ENCODE measurements at regions not wholly inside any gene's neighbourhood (a gene's known extent, or its start where the extent isn't known, plus 50 kb on each side); places are given as distances from the start of the nearest gene placed in this dataset.

- Histone ChIP-seq H3K36me3 (no peaks in the 10 kb centered on the region), H3K9ac (ENCODE audit: low read depth in 2 of 2, low read length in 2 of 2) (no peak overlapping the region), H3K9me3 (no peaks in the 10 kb centered on the region), H3K27ac (no peak overlapping the region), H3K4me1 (no peaks in the 10 kb centered on the region), H3K27me3 (no peaks in the 10 kb centered on the region), H3K4me3 (no peak overlapping the region)
- TF ChIP-seq, protein P1, sequence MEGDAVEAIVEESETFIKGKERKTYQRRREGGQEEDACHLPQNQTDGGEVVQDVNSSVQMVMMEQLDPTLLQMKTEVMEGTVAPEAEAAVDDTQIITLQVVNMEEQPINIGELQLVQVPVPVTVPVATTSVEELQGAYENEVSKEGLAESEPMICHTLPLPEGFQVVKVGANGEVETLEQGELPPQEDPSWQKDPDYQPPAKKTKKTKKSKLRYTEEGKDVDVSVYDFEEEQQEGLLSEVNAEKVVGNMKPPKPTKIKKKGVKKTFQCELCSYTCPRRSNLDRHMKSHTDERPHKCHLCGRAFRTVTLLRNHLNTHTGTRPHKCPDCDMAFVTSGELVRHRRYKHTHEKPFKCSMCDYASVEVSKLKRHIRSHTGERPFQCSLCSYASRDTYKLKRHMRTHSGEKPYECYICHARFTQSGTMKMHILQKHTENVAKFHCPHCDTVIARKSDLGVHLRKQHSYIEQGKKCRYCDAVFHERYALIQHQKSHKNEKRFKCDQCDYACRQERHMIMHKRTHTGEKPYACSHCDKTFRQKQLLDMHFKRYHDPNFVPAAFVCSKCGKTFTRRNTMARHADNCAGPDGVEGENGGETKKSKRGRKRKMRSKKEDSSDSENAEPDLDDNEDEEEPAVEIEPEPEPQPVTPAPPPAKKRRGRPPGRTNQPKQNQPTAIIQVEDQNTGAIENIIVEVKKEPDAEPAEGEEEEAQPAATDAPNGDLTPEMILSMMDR (IDR thresholded peaks at IDR 0.05): no peak
- no peak for DNase-seq
- intact Hi-C loops (cut with DNase I): no loop called here
These were observed 116.5 kb upstream of the BMP2 start for GRCh38 chr20:6651016-6651415.

DNA sequence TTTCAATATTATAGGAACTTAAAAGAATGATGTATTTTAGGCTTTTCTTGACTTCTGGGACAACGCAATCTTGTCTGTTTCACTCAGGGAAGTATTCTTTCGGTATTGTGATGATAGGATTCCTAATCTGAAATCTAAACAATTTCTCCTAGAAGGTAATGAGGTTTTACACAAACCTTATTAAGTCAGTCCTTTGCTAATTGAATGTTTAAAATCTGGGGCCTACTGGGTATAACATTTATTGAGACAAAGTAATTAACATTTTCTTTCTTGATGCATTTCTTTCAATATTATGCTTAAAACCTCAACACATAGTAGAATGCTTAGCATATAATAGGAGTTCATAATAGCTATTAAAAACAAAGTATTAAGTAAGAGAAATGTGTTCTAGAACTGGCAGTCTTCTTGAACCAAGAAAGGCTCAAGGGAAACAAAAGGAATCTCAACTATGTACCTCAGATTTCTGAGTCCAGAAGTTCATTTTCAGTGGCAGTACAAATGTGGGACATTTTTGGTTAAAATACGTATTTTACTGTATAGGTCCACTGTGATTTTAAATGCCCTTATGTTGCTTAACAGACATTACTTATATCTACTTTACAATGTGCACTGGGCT, 121.4 kb upstream of the BMP2 start:
- intact Hi-C loops (cut with DNase I): no loop called here

DNA sequence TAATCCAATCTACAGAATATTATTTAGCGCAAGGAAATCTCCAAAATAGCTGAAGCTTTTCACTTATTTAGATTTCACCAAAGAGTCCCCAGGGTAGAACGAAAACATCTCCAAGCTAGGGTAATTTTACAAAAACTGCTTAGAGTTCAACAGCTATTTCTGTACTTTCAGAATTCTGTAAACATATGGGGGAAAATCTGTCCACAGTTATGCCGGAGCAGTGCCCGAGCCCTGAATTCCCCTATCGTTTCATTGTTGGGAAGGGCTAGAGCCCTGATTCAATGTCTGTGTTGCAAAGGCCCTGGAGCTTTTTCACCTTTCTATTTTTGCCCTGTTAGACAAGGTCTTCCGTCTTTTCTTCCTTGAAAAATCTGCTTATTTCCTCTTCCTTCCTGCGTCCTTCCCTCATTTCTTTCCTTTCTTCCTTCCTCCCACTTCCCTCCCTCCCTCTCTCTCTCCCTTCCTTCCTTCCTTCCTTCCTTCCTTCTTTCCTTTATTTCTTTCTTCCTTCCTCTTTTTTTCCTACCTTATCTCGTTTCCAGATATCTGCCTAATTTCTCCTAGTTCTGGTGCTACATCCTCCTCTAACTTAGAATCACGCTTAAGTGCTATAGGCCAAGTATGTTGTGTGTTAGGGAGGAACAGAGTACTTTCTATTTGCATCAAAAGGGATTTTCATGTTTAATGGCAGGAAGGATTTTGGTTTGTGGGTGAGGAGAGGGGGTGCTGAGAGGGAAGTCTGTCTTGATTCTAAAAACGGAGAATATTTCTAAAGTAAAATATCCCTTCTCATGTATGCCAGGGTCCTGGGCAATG, 122.5 kb upstream of the BMP2 start:
- intact Hi-C loops (cut with DNase I): no loop called here
- DNase-seq: no peak
- H3K9ac ChIP-seq (ENCODE audit: low read depth in 2 of 2, low read length in 2 of 2): no peak overlapping the region
- H3K9me3 ChIP-seq: no peaks in the 10 kb centered on the region
- H3K27me3 ChIP-seq: no peaks in the 10 kb centered on the region
- H3K4me1 ChIP-seq: no peaks in the 10 kb centered on the region
- H3K36me3 ChIP-seq: no peaks in the 10 kb centered on the region
- no peak overlapping the region for H3K4me3 ChIP-seq
- H3K27ac ChIP-seq: no peak overlapping the region
- TF ChIP-seq, protein P1 (IDR thresholded peaks at IDR 0.05): no peak

More for the DNA sequence above, 121.4 kb upstream of the BMP2 start:
- Histone ChIP-seq H3K27me3 (no peaks in the 10 kb centered on the region), H3K9ac (ENCODE audit: low read depth in 2 of 2, low read length in 2 of 2) (no peak overlapping the region), H3K4me3 (no peak overlapping the region), H3K4me1 (no peaks in the 10 kb centered on the region), H3K27ac (no peak overlapping the region), H3K36me3 (no peaks in the 10 kb centered on the region), H3K9me3 (no peaks in the 10 kb centered on the region)
- TF ChIP-seq, protein P1 (IDR thresholded peaks at IDR 0.05): no peak
- DNase-seq: no peak

DNA sequence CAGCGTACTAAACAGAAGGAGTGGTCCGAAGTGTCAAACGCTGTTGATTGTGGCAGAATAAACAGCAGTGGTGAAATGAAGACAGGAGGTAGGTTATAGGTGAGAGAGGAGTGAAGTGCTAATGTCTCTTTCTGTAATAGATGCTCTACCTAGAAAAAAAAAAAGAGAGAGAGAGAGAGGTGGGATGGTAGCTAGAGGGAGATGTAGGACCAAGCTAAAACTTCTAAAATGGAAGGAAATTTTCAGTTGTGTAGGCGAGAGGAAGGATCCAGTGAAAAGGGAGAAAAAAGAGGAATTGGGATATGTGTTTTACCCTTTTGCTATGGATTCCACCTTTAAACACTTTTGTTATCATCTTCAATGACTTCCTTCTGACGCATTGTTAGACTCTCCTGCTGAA, 126.5 kb upstream of the BMP2 start:
- H3K36me3 ChIP-seq: no peaks in the 10 kb centered on the region
- H3K27me3 ChIP-seq: no peaks in the 10 kb centered on the region
- no peak overlapping the region for H3K4me3 ChIP-seq
- H3K9me3 ChIP-seq: no peaks in the 10 kb centered on the region
- H3K4me1 ChIP-seq: peaks cover 7% of the 10 kb centered on the region
- no peak for DNase-seq
- intact Hi-C loops (cut with DNase I): no loop called here
- no peak overlapping the region for H3K27ac ChIP-seq
- TF ChIP-seq, protein P1 (IDR thresholded peaks at IDR 0.05): no peak
- H3K9ac ChIP-seq (ENCODE audit: low read depth in 2 of 2, low read length in 2 of 2): no peak overlapping the region

DNA sequence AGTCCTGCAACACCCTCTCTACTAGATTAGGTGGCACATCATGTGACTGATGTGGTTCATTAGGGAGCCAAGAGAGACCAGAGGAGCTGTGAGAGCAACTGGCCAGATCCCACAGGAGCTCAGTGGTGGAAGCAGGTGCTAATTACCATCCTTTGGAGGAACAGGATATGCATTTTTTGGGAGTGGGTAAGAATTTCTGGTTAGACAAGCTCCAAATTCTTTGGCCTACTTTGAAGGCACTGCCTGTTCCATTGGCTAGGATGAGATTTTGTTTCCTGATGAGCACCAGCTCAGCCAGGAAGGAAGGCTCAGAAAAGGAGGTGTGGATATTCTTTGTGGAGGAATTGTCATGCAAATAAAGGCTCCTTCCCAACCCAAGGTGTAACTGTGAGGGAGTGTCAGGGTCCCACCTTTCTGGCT, 130.3 kb upstream of the BMP2 start:
- no peaks in the 10 kb centered on the region for H3K27me3 ChIP-seq
- peaks cover 7% of the 10 kb centered on the region for H3K4me1 ChIP-seq
- H3K9me3 ChIP-seq: no peaks in the 10 kb centered on the region
- peak overlapping the region; percentile 22 for H3K27ac ChIP-seq
- DNase-seq: no peak
- intact Hi-C loops (cut with DNase I): loop anchor here (5.0 kb wide), 1 partner anchor 125 kb away; no protein-coding TSS in a partner anchor
- H3K36me3 ChIP-seq: no peaks in the 10 kb centered on the region
- no peak overlapping the region for H3K9ac ChIP-seq (ENCODE audit: low read depth in 2 of 2, low read length in 2 of 2)
- TF ChIP-seq, protein P1 (IDR thresholded peaks at IDR 0.05): no peak
- no peak overlapping the region for H3K4me3 ChIP-seq

Data from colonic mucosa (tissue), 4 donors.